H9 (cell line): ENCODE measurements at regions not wholly inside any gene's neighbourhood (a gene's known extent, or its start where the extent isn't known, plus 50 kb on each side); places are given as distances from the start of the nearest gene placed in this dataset.

Experiments used
- DNase-seq: peaks from one replicate; pipeline ENCODE4 v3.0.0-alpha.2; 2017
- H2AFZ ChIP-seq: one replicate; pipeline ENCODE4 v1.6.1; 2013; ENCODE audit warnings: mild to moderate bottlenecking, low read length, control low read depth, moderate library complexity
- H2AK5ac ChIP-seq: 2 replicates; pipeline ENCODE4 v1.6.1; 2013; ENCODE audit warnings: low read length, control low read depth, mixed read lengths; ENCODE audit not compliant: insufficient read length
- H2BK120ac ChIP-seq: one replicate; pipeline ENCODE4 v1.6.1; 2013; ENCODE audit warnings: low read depth, mild to moderate bottlenecking, low read length, control low read depth, inconsistent platforms; ENCODE audit not compliant: poor library complexity, severe bottlenecking
- H2BK12ac ChIP-seq: 2 replicates; pipeline ENCODE4 v1.6.1; 2013; ENCODE audit warnings: low read length, control low read depth, mixed read lengths, low read depth; ENCODE audit not compliant: insufficient read length
- H2BK15ac ChIP-seq: 2 replicates; pipeline ENCODE4 v1.6.1; 2013; ENCODE audit warnings: low read depth, low read length, control low read depth
- H2BK20ac ChIP-seq: one replicate; pipeline ENCODE4 v1.6.1; 2013; ENCODE audit warnings: low read depth, mild to moderate bottlenecking, low read length, control low read depth, inconsistent platforms; ENCODE audit not compliant: poor library complexity, severe bottlenecking
- H2BK5ac ChIP-seq: 2 replicates; pipeline ENCODE4 v1.6.1; 2013; ENCODE audit warnings: low read length, control low read depth, mixed read lengths; ENCODE audit not compliant: insufficient read length
- H3K14ac ChIP-seq: 2 replicates; pipeline ENCODE4 v1.6.1; 2013; ENCODE audit warnings: low read length, control low read depth; ENCODE audit not compliant: insufficient read depth
- H3K18ac ChIP-seq: 2 replicates; pipeline ENCODE4 v1.6.1; 2013; ENCODE audit warnings: low read depth, mild to moderate bottlenecking, mixed read lengths, low read length, control low read depth; ENCODE audit not compliant: insufficient read length
- H3K23ac ChIP-seq: 2 replicates; pipeline ENCODE4 v1.6.1; 2013; ENCODE audit warnings: low read length, control low read depth, mixed read lengths, low read depth; ENCODE audit not compliant: insufficient read length
- H3K23me2 ChIP-seq: 2 replicates; pipeline ENCODE4 v1.6.1; 2013; ENCODE audit warnings: low read depth, mild to moderate bottlenecking, mixed read lengths, low read length, control low read depth; ENCODE audit not compliant: insufficient read length, poor library complexity, severe bottlenecking
- H3K27ac ChIP-seq: 2 replicates; pipeline ENCODE4 v1.5.1; 2013; ENCODE audit warnings: low read length, control low read depth, mixed read lengths, low read depth; ENCODE audit not compliant: insufficient read length
- H3K27me3 ChIP-seq: 2 replicates; pipeline ENCODE4 v1.6.1; 2013; ENCODE audit warnings: low read length, control low read depth, inconsistent platforms; ENCODE audit not compliant: insufficient read depth
- H3K4ac ChIP-seq: 2 replicates; pipeline ENCODE4 v1.6.1; 2013; ENCODE audit warnings: low read depth, mild to moderate bottlenecking, control low read depth, inconsistent platforms, low read length, moderate library complexity
- H3K4me1 ChIP-seq: 2 replicates; pipeline ENCODE4 v1.6.1; 2013; ENCODE audit warnings: low read length, control low read depth, inconsistent platforms; ENCODE audit not compliant: insufficient read depth
- H3K4me2 ChIP-seq: 2 replicates; pipeline ENCODE4 v1.6.1; 2013; ENCODE audit warnings: low read length, control low read depth, mixed read lengths; ENCODE audit not compliant: insufficient read length, insufficient read depth
- H3K56ac ChIP-seq: 2 replicates; pipeline ENCODE4 v1.6.1; 2013; ENCODE audit warnings: low read depth, mild to moderate bottlenecking, mixed read lengths, low read length, control low read depth; ENCODE audit not compliant: insufficient read length
- H3K79me1 ChIP-seq: 2 replicates; pipeline ENCODE4 v1.6.1; 2013; ENCODE audit warnings: low read depth, mild to moderate bottlenecking, moderate library complexity, low read length, control low read depth, inconsistent platforms; ENCODE audit not compliant: insufficient read depth, poor library complexity, severe bottlenecking
- H3K79me2 ChIP-seq: 2 replicates; pipeline ENCODE4 v1.6.1; 2013; ENCODE audit warnings: low read length, control low read depth, inconsistent platforms; ENCODE audit not compliant: insufficient read depth
- H3K9ac ChIP-seq: 2 replicates; pipeline ENCODE4 v1.6.1; 2013; ENCODE audit warnings: low read length, control low read depth, mixed read lengths; ENCODE audit not compliant: insufficient read length; ENCODE audit errors: extremely low read depth
- H3K9me3 ChIP-seq: one replicate; pipeline ENCODE4 v1.6.1; 2013; ENCODE audit warnings: low read depth, low read length, inconsistent platforms; ENCODE audit not compliant: control insufficient read depth
- H3T11ph ChIP-seq: one replicate; pipeline ENCODE4 v1.6.1; 2013; ENCODE audit warnings: mild to moderate bottlenecking, low read length, control low read depth, inconsistent platforms
- H4K20me1 ChIP-seq: one replicate; pipeline ENCODE4 v1.6.1; 2013; ENCODE audit not compliant: control insufficient read depth, insufficient read length, insufficient read depth
- H4K5ac ChIP-seq: 2 replicates; pipeline ENCODE4 v1.6.1; 2013; ENCODE audit warnings: low read depth, mild to moderate bottlenecking, mixed read lengths, low read length, control low read depth; ENCODE audit not compliant: insufficient read length
- H4K8ac ChIP-seq: replicated peaks from 2 replicates; pipeline ENCODE4 v1.6.1; 2013; ENCODE audit warnings: low read length, control low read depth, mixed read lengths, low read depth; ENCODE audit not compliant: insufficient read length
- H4K91ac ChIP-seq: 2 replicates; pipeline ENCODE4 v1.6.1; 2013; ENCODE audit warnings: low read depth, mild to moderate bottlenecking, moderate library complexity, mixed read lengths, low read length, control low read depth; ENCODE audit not compliant: insufficient read length
- H3K27ac Mint-ChIP-seq, 3 experiments: 2 replicates in 2 of 3; 3 replicates in 1 of 3; pipeline ENCODE4 v1.8.0; 2020 to 2021; ENCODE audit warnings: mixed read lengths in 3 of 3, mild to moderate bottlenecking in 1 of 3, moderate library complexity in 1 of 3
- H3K27me3 Mint-ChIP-seq: 2 replicates; pipeline ENCODE4 v1.8.0; 2021; ENCODE audit warnings: low read depth, mild to moderate bottlenecking, moderate library complexity, mixed read lengths
- H3K36me3 Mint-ChIP-seq, 3 experiments: 2 replicates in 2 of 3; 3 replicates in 1 of 3; pipeline ENCODE4 v1.8.0; 2020 to 2021; ENCODE audit warnings: low read depth in 3 of 3, mixed read lengths in 3 of 3; ENCODE audit not compliant: insufficient read depth in 1 of 3
- H3K4me1 Mint-ChIP-seq, 2 experiments: 2 replicates each; pipeline ENCODE4 v1.8.0; 2020; ENCODE audit warnings: mixed read lengths in 2 of 2
- H3K4me3 Mint-ChIP-seq, 2 experiments: 2 replicates in 1 of 2; 3 replicates in 1 of 2; pipeline ENCODE4 v1.8.0; 2020 to 2021; ENCODE audit warnings: mild to moderate bottlenecking in 2 of 2, mixed read lengths in 2 of 2, moderate library complexity in 1 of 2
- H3K9me3 Mint-ChIP-seq, 2 experiments: 2 replicates in 1 of 2; 3 replicates in 1 of 2; pipeline ENCODE4 v1.8.0; 2020; ENCODE audit warnings: mild to moderate bottlenecking in 2 of 2, mixed read lengths in 2 of 2, moderate library complexity in 1 of 2
- CTCF ChIP-seq: fragments of 200-600 bp; sonication (generic); conservative IDR thresholded peaks from 3 replicates; pipeline ENCODE4 v1.8.0; 2021; ENCODE audit warnings: antibody characterized with exemption, mild to moderate bottlenecking
- WGBS: extraction: QIAGEN DNeasy Blood & Tissue Kit; methylation state at CpG from one replicate; pipeline ENCODE4 v1.1.7; 2013; ENCODE audit warnings: missing lambda C conversion rate, low lambda C conversion rate, mixed read lengths; ENCODE audit not compliant: insufficient read length; ENCODE audit errors: extremely low coverage; 5-methylcytosine and 5-hydroxymethylcytosine counted together

DNA sequence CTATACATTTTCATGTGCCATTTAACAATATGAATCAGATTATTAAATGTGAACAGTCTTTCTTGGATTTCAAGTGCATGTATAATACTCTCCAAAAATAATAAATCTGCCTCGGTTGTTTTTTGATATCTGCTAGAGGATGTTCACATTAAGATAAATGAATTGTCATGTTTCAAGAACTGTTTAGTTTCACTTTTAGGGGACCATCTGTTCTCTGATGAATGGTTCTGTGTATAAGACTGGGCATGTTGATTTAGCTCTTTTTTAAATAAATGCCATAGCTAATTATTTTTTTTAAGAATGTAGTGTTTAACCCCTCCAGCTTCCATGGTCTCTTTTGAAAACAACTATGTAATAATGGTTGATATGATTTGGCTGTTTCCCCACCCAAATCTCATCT, 1245.1 kb upstream of the ADGRL4 start:
- Histone ChIP-seq H3K18ac (no peak overlapping the region), H3K27ac (no peak overlapping the region), H3K4me1 (no peaks in the 10 kb centered on the region), H3K56ac (no peak overlapping the region), H2AFZ (no peak overlapping the region), H2BK12ac (no peak overlapping the region), H3K9ac (no peak overlapping the region), H3K23me2 (no peaks in the 10 kb centered on the region), H4K5ac (no peak overlapping the region), H2AK5ac (no peak overlapping the region), H3K9me3 (no peaks in the 10 kb centered on the region), H3T11ph (no peak overlapping the region), H3K14ac (no peak overlapping the region), H2BK120ac (no peak overlapping the region), H4K91ac (no peak overlapping the region), H2BK15ac (no peak overlapping the region), H2BK20ac (no peak overlapping the region), H3K4ac (no peak overlapping the region), H4K8ac (no peak overlapping the region), H3K79me2 (no peaks in the 10 kb centered on the region), H4K20me1 (no peaks in the 10 kb centered on the region), H3K4me2 (no peak overlapping the region), H3K23ac (no peak overlapping the region), H3K79me1 (no peaks in the 10 kb centered on the region), H3K27me3 (no peaks in the 10 kb centered on the region), H2BK5ac (no peak overlapping the region)
- no peak for TF ChIP-seq CTCF
- no peak overlapping the region for H3K27ac Mint-ChIP-seq
- H3K9me3 Mint-ChIP-seq: peaks cover 13 to 17% of the 10 kb centered on the region in 2 experiments; a peak in 4 of 5 replicates
- peaks cover 2 to 15% (median 12%) of the 10 kb centered on the region in 3 experiments; a peak in 5 of 7 replicates for H3K36me3 Mint-ChIP-seq
- no peaks in the 10 kb centered on the region for H3K4me1 Mint-ChIP-seq
- H3K4me3 Mint-ChIP-seq: no peak overlapping the region
- no peaks in the 10 kb centered on the region for H3K27me3 Mint-ChIP-seq
- no CpG with 5 or more reads among the region's 1 CpG for WGBS
- no peak for DNase-seq
